Muscle of arm (tissue), 1 donor: ENCODE measurements at regions not wholly inside any gene's neighbourhood (a gene's known extent, or its start where the extent isn't known, plus 50 kb on each side); places are given as distances from the start of the nearest gene placed in this dataset.
"Not testable (repeated sequence)": the region's sequence is repeated elsewhere in the genome, so short reads cannot be mapped to it uniquely, and the experiment has no call there.

Experiments
- DNase-seq: peaks from one replicate; pipeline ENCODE4 v3.0.0-alpha.2; 2013

GRCh38 chr4:103996637-103997036 is 276.9 kb upstream of the TACR3 start:
- no peak for DNase-seq

- DNase-seq = no peak
Observed at GRCh38 chr4:103996064-103996463, 276.3 kb upstream of the TACR3 start.

GRCh38 chr4:103994059-103994458 is 274.3 kb upstream of the TACR3 start:
- no peak for DNase-seq

- DNase-seq = no peak
Observed at GRCh38 chr4:103982454-103982853, 262.7 kb upstream of the TACR3 start.

- DNase-seq = no peak
Observed at GRCh38 chr4:103948244-103949018, 228.6 kb upstream of the TACR3 start.

GRCh38 chr4:103947617-103948016 is 227.8 kb upstream of the TACR3 start:
- DNase-seq = no peak

GRCh38 chr4:103946621-103947268 is 227.0 kb upstream of the TACR3 start:
- not testable (repeated sequence) for DNase-seq

- no peak for DNase-seq
Observed at GRCh38 chr4:103938488-103938887, 218.7 kb upstream of the TACR3 start.

GRCh38 chr4:103936653-103937145 is 216.9 kb upstream of the TACR3 start:
- DNase-seq = no peak

GRCh38 chr4:103934178-103934789 is 214.5 kb upstream of the TACR3 start:
- peak; percentile 46 for DNase-seq

- no peak for DNase-seq
Observed at GRCh38 chr4:103928370-103928769, 208.6 kb upstream of the TACR3 start.

GRCh38 chr4:103923551-103923950 is 203.8 kb upstream of the TACR3 start:
- no peak for DNase-seq

- no peak for DNase-seq
Observed at GRCh38 chr4:103918214-103918613, 198.4 kb upstream of the TACR3 start.

GRCh38 chr4:103915224-103915869 is 195.6 kb upstream of the TACR3 start:
- no peak for DNase-seq

- no peak for DNase-seq
Observed at GRCh38 chr4:103907414-103907813, 187.6 kb upstream of the TACR3 start.

GRCh38 chr4:103904123-103904522 is 184.3 kb upstream of the TACR3 start:
- no peak for DNase-seq

GRCh38 chr4:103902730-103903129 is 182.9 kb upstream of the TACR3 start:
- DNase-seq = no peak

- DNase-seq = no peak
Observed at GRCh38 chr4:103895876-103896465, 176.2 kb upstream of the TACR3 start.

GRCh38 chr4:103892586-103892985 is 172.8 kb upstream of the TACR3 start:
- DNase-seq = no peak

- DNase-seq = no peak
Observed at GRCh38 chr4:103887191-103887590, 167.4 kb upstream of the TACR3 start.

GRCh38 chr4:103885152-103885551 is 165.4 kb upstream of the TACR3 start:
- DNase-seq = no peak

GRCh38 chr4:103867311-103867710 is 147.5 kb upstream of the TACR3 start:
- no peak for DNase-seq
